Esophagus muscularis mucosa (tissue), 3 donors: ENCODE measurements at regions not wholly inside any gene's neighbourhood (a gene's known extent, or its start where the extent isn't known, plus 50 kb on each side); places are given as distances from the start of the nearest gene placed in this dataset.

Experiments used
- EP300 ChIP-seq: sonication (generic); formaldehyde crosslinking; IDR thresholded peaks from one replicate; pipeline ENCODE4 v1.6.1; 2017; ENCODE audit warnings: antibody characterized with exemption
- TF ChIP-seq, protein P1 (sequence below), 3 experiments: fragments of 200-600 bp in 2 of 3; fragments of 450-650 bp in 1 of 3; sonication (generic) in 2 of 3; IDR thresholded peaks; one replicate each; pipeline ENCODE4 v1.5.1; 2017 to 2019; ENCODE audit warnings: antibody characterized with exemption in 3 of 3, mild to moderate bottlenecking in 2 of 3, moderate library complexity in 1 of 3

DNA sequence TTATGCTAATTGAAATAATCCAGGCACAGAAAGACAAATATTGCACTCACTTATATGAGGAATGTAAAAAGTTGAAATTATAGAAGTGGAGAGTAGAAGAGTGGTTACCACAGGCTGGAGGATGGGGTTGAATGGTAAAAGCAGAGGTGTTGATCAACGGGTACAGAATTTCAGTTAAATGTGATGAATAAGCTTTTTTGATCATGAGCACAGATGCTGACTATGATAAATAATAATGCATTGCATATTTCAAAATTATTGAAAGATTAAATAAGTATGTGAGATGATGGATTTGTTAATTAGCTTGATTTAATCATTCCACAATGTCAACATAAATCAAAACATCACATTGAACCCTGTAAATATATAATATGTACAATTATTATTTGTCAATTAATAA is 213.1 kb downstream of the DCAF12L2 start:
- TF ChIP-seq, protein P1, sequence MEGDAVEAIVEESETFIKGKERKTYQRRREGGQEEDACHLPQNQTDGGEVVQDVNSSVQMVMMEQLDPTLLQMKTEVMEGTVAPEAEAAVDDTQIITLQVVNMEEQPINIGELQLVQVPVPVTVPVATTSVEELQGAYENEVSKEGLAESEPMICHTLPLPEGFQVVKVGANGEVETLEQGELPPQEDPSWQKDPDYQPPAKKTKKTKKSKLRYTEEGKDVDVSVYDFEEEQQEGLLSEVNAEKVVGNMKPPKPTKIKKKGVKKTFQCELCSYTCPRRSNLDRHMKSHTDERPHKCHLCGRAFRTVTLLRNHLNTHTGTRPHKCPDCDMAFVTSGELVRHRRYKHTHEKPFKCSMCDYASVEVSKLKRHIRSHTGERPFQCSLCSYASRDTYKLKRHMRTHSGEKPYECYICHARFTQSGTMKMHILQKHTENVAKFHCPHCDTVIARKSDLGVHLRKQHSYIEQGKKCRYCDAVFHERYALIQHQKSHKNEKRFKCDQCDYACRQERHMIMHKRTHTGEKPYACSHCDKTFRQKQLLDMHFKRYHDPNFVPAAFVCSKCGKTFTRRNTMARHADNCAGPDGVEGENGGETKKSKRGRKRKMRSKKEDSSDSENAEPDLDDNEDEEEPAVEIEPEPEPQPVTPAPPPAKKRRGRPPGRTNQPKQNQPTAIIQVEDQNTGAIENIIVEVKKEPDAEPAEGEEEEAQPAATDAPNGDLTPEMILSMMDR (IDR thresholded peaks at IDR 0.05) = no peak
- no peak for TF ChIP-seq EP300
